ENCODE measurements at regions not wholly inside any gene's neighbourhood (a gene's known extent, or its start where the extent isn't known, plus 50 kb on each side); places are given as distances from the start of the nearest gene placed in this dataset.

DNA sequence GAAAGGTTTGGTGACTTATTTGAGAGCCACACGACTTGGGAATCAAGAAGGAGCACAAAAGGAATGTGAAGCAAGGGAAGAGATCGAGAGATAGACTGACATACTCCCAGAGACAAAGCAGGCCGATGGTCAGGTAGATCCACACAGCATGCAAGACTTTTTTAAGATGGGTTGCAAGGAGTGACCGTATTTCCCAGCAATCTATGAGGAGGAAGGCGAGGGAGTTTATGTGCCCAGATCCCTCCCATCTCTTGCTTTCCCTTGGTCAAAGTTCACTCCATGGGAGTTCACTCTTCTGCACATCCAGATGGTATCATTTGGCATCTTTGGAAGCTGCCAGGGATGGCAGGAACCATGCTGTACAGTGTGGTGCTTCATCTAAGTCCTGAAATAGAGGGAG is 148.9 kb downstream of the RMI1 start:
- no peaks in the 10 kb centered on the region for H3K9me3 Mint-ChIP-seq
- TF ChIP-seq, protein P1, sequence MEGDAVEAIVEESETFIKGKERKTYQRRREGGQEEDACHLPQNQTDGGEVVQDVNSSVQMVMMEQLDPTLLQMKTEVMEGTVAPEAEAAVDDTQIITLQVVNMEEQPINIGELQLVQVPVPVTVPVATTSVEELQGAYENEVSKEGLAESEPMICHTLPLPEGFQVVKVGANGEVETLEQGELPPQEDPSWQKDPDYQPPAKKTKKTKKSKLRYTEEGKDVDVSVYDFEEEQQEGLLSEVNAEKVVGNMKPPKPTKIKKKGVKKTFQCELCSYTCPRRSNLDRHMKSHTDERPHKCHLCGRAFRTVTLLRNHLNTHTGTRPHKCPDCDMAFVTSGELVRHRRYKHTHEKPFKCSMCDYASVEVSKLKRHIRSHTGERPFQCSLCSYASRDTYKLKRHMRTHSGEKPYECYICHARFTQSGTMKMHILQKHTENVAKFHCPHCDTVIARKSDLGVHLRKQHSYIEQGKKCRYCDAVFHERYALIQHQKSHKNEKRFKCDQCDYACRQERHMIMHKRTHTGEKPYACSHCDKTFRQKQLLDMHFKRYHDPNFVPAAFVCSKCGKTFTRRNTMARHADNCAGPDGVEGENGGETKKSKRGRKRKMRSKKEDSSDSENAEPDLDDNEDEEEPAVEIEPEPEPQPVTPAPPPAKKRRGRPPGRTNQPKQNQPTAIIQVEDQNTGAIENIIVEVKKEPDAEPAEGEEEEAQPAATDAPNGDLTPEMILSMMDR (conservative IDR thresholded peaks at IDR 0.05), result no peak
- no peaks in the 10 kb centered on the region for H3K27me3 Mint-ChIP-seq
- H3K36me3 Mint-ChIP-seq, result no peaks in the 10 kb centered on the region
- no peak overlapping the region for H3K27ac Mint-ChIP-seq
- no peak for DNase-seq (ENCODE audit: extremely low spot score, unreplicated experiment)
- H3K4me1 Mint-ChIP-seq (ENCODE audit: unreplicated experiment), result peaks cover 4% of the 10 kb centered on the region
- H3K4me3 Mint-ChIP-seq, result no peak overlapping the region

DNA sequence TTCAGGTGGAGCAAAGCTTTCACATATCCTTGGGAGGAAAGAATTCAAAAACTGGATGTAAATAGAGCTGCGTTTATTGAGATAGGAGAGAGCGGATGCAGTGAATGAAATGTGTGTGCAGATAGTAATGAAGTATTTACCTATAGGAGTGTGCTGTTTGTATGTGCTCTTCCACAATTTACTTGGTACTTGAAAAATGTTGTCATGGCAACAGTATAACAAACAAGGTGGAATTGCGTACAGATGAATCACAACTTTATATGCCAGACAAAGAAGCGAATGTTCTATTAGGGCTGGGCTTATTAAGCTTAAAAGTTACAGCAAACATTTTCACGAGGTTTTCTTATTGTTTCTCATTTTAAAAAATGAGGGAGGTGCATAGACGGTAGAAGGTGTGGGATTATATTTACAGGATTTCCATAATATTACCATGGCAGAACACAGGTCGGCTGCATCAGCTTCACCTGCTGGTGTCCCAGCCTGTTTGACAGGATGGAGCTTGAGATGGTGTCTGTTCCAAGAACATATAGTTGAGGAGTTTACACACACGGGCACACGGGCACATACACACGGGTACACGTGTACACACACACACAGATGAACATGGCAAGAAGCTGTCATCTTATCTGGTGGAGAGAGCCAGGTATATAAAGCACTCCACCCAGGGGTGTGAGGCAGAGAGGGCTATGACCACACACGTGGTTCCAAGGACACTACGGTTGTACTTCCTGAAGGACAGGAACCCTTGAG is 155.7 kb downstream of the RMI1 start:
- TF ChIP-seq, protein P1 (conservative IDR thresholded peaks at IDR 0.05), result no peak
- peaks cover 9% of the 10 kb centered on the region for H3K4me1 Mint-ChIP-seq (ENCODE audit: unreplicated experiment)
- peaks cover 48% of the 10 kb centered on the region for H3K27me3 Mint-ChIP-seq
- H3K4me3 Mint-ChIP-seq, result no peak overlapping the region
- H3K27ac Mint-ChIP-seq, result no peak overlapping the region
- no peak for DNase-seq (ENCODE audit: extremely low spot score, unreplicated experiment)
- no peaks in the 10 kb centered on the region for H3K9me3 Mint-ChIP-seq
- H3K36me3 Mint-ChIP-seq, result no peaks in the 10 kb centered on the region

DNA sequence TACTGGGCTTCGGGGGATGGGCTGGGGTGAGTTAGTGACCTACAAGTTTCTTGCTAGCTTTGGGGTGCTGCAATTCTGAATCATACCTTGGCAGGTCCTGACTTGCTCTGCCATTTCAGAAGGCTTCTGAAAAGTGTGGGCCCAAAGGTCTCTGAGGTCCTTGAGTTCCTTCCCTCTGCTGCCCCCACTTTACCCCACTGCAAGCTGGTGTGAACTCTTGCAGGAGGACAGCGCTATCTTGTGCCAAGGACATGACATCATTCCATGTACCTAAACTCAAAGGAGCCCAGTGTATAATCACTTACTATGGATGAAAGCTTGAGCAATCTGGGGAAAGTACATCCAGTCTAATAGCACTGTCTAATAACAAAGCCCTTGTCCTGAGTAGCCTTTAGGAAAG is 157.4 kb downstream of the RMI1 start:
- H3K4me1 Mint-ChIP-seq (ENCODE audit: unreplicated experiment), result peaks cover 9% of the 10 kb centered on the region
- no peak overlapping the region for H3K27ac Mint-ChIP-seq
- DNase-seq (ENCODE audit: extremely low spot score, unreplicated experiment), result no peak
- H3K36me3 Mint-ChIP-seq, result no peaks in the 10 kb centered on the region
- H3K27me3 Mint-ChIP-seq, result peaks cover 63% of the 10 kb centered on the region
- no peaks in the 10 kb centered on the region for H3K9me3 Mint-ChIP-seq
- TF ChIP-seq, protein P1 (conservative IDR thresholded peaks at IDR 0.05), result no peak
- no peak overlapping the region for H3K4me3 Mint-ChIP-seq

DNA sequence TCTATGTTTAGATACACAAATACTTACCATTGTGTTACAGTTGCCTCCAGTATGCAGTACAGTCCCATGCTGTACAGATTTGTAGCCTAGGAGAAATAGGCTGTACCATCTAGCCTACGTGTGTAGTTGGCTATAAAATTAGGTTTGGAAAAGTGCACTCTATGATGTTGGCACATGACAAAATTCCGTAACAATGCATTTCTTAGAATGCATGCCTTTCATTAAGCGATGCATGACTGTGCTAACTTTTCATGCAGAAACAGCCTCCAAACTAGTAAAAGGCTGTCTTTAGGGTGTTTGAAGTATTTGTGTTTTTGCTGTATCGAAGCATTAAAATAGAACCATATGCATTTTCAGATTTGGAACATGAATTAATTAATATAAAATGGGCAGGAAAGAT is 157.9 kb downstream of the RMI1 start:
- H3K4me3 Mint-ChIP-seq, result no peak overlapping the region
- TF ChIP-seq, protein P1 (conservative IDR thresholded peaks at IDR 0.05), result no peak
- H3K27ac Mint-ChIP-seq, result no peak overlapping the region
- H3K36me3 Mint-ChIP-seq, result no peaks in the 10 kb centered on the region
- no peaks in the 10 kb centered on the region for H3K9me3 Mint-ChIP-seq
- H3K4me1 Mint-ChIP-seq (ENCODE audit: unreplicated experiment), result peaks cover 9% of the 10 kb centered on the region
- DNase-seq (ENCODE audit: extremely low spot score, unreplicated experiment), result no peak
- peaks cover 69% of the 10 kb centered on the region for H3K27me3 Mint-ChIP-seq

DNA sequence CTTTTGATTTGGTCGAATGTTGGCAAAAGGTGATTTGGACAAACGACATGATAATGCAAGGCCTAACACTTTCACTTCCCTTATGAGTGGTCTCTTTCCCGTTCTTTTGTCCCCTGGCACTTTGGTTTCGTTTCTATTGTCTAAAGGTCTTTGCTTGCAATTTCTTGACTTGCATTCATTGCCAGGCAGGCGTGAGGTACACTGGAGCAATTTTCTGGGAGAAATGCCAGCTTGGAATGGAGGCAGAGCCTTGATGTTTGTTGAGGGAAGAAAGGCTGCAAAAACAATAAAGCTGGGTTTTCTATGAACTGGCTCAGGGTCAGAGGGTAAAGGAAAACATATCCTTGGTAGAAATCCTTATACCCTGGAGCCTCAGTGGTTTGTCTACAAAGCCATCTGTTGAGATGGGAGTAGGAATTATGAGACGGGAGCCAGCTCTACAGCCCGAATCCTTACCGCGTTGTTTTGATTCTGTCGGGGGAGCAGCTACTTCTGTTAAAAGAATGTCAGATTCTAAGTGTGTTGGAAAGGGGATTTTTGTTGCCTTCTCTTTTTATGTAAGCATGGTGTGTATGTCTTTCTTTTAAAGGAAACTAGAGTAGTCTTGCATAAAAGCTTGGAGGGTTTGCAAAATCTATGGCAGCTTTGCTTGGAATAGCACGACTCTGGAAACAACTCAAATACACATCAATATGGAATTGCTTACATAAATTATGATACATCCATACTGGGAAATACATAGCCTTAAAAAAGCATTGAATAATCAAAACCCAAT is 158.9 kb downstream of the RMI1 start:
- Mint-ChIP-seq H3K27ac (peak overlapping the region; percentile 0), H3K27me3 (peaks cover 73% of the 10 kb centered on the region), H3K36me3 (no peaks in the 10 kb centered on the region), H3K4me3 (peak overlapping the region; percentile 77), H3K4me1 (ENCODE audit: unreplicated experiment) (peaks cover 9% of the 10 kb centered on the region), H3K9me3 (no peaks in the 10 kb centered on the region)
- TF ChIP-seq, protein P1 (conservative IDR thresholded peaks at IDR 0.05), result no peak
- no peak for DNase-seq (ENCODE audit: extremely low spot score, unreplicated experiment)

Measured in type B pancreatic cell (in vitro differentiated cells).